Retinal pigment epithelial cell (primary cell): ENCODE measurements at regions not wholly inside any gene's neighbourhood (a gene's known extent, or its start where the extent isn't known, plus 50 kb on each side); places are given as distances from the start of the nearest gene placed in this dataset.

Source experiments
- DNase-seq: peaks from one replicate; pipeline ENCODE4 v3.0.0-alpha.2; 2010; ENCODE audit warnings: low read depth
- H3K4me3 ChIP-seq: 2 replicates; pipeline ENCODE4 v1.5.1; 2011; ENCODE audit warnings: mild to moderate bottlenecking, low read length, control low read depth, moderate library complexity
- TF ChIP-seq, protein P1 (sequence below): conservative IDR thresholded peaks from 2 replicates; pipeline ENCODE4 v1.5.1; 2011; ENCODE audit warnings: low read depth, low read length, control low read depth, inconsistent platforms

DNA sequence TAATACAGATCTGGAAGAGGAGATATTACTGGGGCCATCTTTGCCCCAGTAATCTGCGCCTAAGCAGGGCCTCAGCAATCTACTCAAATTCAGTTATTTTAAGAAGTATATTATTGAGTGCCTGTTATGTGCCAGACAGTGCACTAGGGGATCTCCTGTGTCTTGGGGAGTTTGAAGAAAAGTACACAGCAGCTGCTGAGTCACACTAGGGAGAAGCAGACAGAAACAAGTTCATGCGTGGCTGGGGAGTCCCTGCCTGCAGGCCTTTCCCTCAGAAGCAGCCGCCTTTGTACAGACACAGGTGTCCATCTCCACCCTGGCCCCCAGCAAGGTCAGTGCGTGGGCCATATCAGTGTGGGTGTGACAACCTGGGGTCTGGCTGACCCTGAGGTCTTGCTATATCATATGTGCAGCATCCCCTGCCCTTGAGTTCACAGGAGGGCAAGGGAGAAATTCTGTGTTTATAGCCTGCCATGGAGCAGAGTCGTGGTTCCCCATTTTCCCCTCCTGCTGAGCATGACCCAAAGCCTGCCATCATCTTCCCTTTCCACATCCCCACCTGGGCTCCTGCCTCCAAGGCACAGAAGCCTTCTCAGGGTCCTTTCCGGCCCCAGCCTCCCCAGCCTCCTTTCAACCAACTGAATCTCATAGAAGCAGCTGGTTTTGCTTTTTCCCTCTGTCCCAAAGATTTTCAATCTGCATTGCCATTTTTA lies 229.9 kb upstream of the SDK2 start:
- H3K4me3 ChIP-seq: no peak overlapping the region
- TF ChIP-seq, protein P1, sequence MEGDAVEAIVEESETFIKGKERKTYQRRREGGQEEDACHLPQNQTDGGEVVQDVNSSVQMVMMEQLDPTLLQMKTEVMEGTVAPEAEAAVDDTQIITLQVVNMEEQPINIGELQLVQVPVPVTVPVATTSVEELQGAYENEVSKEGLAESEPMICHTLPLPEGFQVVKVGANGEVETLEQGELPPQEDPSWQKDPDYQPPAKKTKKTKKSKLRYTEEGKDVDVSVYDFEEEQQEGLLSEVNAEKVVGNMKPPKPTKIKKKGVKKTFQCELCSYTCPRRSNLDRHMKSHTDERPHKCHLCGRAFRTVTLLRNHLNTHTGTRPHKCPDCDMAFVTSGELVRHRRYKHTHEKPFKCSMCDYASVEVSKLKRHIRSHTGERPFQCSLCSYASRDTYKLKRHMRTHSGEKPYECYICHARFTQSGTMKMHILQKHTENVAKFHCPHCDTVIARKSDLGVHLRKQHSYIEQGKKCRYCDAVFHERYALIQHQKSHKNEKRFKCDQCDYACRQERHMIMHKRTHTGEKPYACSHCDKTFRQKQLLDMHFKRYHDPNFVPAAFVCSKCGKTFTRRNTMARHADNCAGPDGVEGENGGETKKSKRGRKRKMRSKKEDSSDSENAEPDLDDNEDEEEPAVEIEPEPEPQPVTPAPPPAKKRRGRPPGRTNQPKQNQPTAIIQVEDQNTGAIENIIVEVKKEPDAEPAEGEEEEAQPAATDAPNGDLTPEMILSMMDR: no peak
- DNase-seq: no peak

- TF ChIP-seq, protein P1: no peak
- DNase-seq: no peak
Observed at GRCh38 chr17:73875346-73875745, 231.1 kb upstream of the SDK2 start.

GRCh38 chr17:73877962-73878361 lies 233.7 kb upstream of the SDK2 start:
- DNase-seq: no peak
- TF ChIP-seq, protein P1: no peak
- no peak overlapping the region for H3K4me3 ChIP-seq

More at GRCh38 chr17:73875346-73875745, 231.1 kb upstream of the SDK2 start:
- H3K4me3 ChIP-seq: no peak overlapping the region

GRCh38 chr17:73878923-73879322 lies 234.7 kb upstream of the SDK2 start:
- DNase-seq: no peak
- H3K4me3 ChIP-seq: no peak overlapping the region
- TF ChIP-seq, protein P1: no peak

DNA sequence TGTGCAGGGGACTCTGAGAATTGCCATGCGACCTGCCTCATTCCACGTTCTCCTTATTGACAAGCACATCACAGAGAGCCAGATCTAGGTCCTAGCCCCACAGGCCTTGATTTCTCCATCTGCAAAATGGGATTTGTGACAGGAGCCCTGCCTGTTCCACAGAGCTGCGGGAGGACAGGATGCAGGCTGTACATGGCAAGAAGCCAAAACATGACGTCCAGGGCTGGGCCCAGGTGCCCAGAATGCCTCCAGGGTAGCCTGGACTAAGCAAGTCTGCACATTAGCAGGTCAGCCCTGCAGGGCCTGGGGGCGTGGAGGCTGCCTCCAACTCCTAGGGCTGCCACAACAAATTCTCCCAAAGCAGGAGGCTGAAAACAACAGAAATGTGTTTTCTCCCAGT lies 235.7 kb upstream of the SDK2 start:
- H3K4me3 ChIP-seq: no peak overlapping the region
- TF ChIP-seq, protein P1: no peak
- no peak for DNase-seq

GRCh38 chr17:73882590-73882989 lies 238.3 kb upstream of the SDK2 start:
- TF ChIP-seq, protein P1: no peak
- H3K4me3 ChIP-seq: no peak overlapping the region

DNA sequence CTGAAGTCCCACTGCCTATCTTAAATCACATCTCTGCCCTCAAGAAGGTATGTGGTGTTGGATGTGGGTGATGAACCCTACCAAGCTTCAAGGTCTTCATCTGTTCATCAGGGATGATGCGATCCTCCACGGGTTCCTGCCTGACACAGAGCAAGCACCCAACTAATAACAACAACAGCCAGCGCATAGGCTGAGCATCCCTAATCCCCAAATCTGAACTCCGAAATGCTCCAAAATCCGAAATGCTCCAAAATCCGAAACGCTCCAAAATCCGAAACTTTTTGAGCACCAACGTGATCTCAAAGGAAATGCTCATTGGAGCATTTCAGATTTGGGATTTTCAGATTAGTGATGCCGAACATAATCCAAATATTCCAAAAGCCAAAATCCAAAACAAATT lies 238.9 kb upstream of the SDK2 start:
- DNase-seq: no peak
- TF ChIP-seq, protein P1: no peak
- H3K4me3 ChIP-seq: no peak overlapping the region

More at GRCh38 chr17:73882590-73882989, 238.3 kb upstream of the SDK2 start:
- DNase-seq: no peak
